ENCODE measurements at regions not wholly inside any gene's neighbourhood (a gene's known extent, or its start where the extent isn't known, plus 50 kb on each side); places are given as distances from the start of the nearest gene placed in this dataset.
"Not testable (repeated sequence)": the region's sequence is repeated elsewhere in the genome, so short reads cannot be mapped to it uniquely, and the experiment has no call there.

DNA sequence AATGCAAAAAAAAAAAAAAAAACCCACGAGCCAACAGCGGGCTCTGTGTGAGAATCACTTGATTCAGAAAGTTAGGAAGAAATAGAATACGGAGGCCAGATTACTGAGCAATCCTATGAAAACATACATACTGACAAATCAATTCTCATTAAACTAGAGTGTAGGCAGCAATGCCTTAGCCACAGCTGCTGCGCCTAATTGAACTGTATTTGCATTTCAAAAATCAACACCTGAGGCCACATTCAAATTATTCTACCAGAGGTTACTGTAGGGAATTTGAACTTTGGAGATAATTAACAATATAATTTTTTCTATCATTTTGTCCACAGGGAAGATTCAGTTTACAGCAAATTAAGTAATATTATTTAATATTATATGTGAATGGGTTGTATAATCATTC, 138.4 kb upstream of the PLD5 start:
- TF ChIP-seq, protein P1, sequence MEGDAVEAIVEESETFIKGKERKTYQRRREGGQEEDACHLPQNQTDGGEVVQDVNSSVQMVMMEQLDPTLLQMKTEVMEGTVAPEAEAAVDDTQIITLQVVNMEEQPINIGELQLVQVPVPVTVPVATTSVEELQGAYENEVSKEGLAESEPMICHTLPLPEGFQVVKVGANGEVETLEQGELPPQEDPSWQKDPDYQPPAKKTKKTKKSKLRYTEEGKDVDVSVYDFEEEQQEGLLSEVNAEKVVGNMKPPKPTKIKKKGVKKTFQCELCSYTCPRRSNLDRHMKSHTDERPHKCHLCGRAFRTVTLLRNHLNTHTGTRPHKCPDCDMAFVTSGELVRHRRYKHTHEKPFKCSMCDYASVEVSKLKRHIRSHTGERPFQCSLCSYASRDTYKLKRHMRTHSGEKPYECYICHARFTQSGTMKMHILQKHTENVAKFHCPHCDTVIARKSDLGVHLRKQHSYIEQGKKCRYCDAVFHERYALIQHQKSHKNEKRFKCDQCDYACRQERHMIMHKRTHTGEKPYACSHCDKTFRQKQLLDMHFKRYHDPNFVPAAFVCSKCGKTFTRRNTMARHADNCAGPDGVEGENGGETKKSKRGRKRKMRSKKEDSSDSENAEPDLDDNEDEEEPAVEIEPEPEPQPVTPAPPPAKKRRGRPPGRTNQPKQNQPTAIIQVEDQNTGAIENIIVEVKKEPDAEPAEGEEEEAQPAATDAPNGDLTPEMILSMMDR (IDR thresholded peaks at IDR 0.05; ENCODE audit: low read depth, low read length): no peak

GRCh38 chr1:242653772-242654171, 129.3 kb upstream of the PLD5 start:
- H3K4me3 ChIP-seq (ENCODE audit: low read depth, low read length); H3K27me3 ChIP-seq; H3K9me3 ChIP-seq; DNase-seq; H3K36me3 ChIP-seq; H3K4me1 ChIP-seq: not testable (repeated sequence)

More for the DNA sequence above, 138.4 kb upstream of the PLD5 start:
- Histone ChIP-seq H3K4me3 (ENCODE audit: low read depth, low read length) (no peak overlapping the region), H3K4me1 (no peaks in the 10 kb centered on the region), H3K27me3 (no peaks in the 10 kb centered on the region), H3K36me3 (no peaks in the 10 kb centered on the region), H3K9me3 (no peaks in the 10 kb centered on the region)
- DNase-seq: no peak

DNA sequence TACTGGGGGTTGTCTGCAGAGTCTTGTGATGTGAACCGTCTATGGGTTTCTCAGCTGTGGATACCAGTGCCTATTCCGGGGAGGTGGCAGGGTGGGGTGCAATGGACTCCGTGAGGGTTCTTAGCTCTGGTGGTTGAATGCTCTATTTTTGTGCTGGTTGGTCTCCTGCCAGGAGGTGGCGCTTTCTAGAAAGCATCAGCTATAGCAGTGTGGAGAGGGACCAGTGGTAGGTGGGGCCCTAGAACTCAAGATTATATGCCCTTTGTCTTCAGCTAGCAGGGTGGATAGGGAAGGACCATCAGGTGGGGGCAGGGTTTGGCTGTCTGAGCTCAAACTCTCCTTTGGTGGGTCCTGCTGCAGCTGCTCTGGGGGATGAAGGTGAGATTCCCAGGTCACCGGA, 127.3 kb upstream of the PLD5 start:
- peak; percentile 55 for DNase-seq
- no peaks in the 10 kb centered on the region for H3K9me3 ChIP-seq
- H3K4me1 ChIP-seq: no peaks in the 10 kb centered on the region
- TF ChIP-seq, protein P1 (IDR thresholded peaks at IDR 0.05; ENCODE audit: low read depth, low read length): peak; percentile 62
- H3K36me3 ChIP-seq: no peaks in the 10 kb centered on the region
- H3K4me3 ChIP-seq (ENCODE audit: low read depth, low read length): no peak overlapping the region
- no peaks in the 10 kb centered on the region for H3K27me3 ChIP-seq

DNA sequence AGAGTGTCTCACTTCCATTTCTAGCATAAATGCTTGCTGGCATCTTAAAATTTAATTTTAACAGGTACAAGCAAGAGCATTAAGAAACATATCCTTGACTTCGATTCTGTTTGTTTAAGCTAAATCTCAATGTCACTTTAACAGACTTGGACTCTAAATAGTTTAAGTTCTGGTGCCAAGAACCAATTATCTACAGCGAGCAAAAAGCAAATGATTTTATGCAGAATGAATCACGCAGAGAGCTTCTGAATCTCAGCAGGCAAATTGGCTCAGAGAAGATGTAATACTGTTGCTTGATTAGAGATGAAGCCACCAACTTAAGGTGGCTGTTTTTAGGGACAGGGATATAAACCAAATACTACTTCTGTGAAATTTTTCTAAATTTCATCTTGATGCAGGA, 117.0 kb upstream of the PLD5 start:
- TF ChIP-seq, protein P1 (IDR thresholded peaks at IDR 0.05; ENCODE audit: low read depth, low read length): no peak
- H3K4me3 ChIP-seq (ENCODE audit: low read depth, low read length): no peak overlapping the region
- no peaks in the 10 kb centered on the region for H3K9me3 ChIP-seq
- DNase-seq: no peak
- no peaks in the 10 kb centered on the region for H3K36me3 ChIP-seq
- no peaks in the 10 kb centered on the region for H3K27me3 ChIP-seq
- no peaks in the 10 kb centered on the region for H3K4me1 ChIP-seq

- no peaks in the 10 kb centered on the region for H3K4me1 ChIP-seq
- no peaks in the 10 kb centered on the region for H3K9me3 ChIP-seq
- no peaks in the 10 kb centered on the region for H3K36me3 ChIP-seq
- TF ChIP-seq, protein P1 (IDR thresholded peaks at IDR 0.05; ENCODE audit: low read depth, low read length): no peak
- DNase-seq: no peak
- H3K27me3 ChIP-seq: no peaks in the 10 kb centered on the region
- no peak overlapping the region for H3K4me3 ChIP-seq (ENCODE audit: low read depth, low read length)
Observed at GRCh38 chr1:242639104-242639503, 114.6 kb upstream of the PLD5 start.

DNA sequence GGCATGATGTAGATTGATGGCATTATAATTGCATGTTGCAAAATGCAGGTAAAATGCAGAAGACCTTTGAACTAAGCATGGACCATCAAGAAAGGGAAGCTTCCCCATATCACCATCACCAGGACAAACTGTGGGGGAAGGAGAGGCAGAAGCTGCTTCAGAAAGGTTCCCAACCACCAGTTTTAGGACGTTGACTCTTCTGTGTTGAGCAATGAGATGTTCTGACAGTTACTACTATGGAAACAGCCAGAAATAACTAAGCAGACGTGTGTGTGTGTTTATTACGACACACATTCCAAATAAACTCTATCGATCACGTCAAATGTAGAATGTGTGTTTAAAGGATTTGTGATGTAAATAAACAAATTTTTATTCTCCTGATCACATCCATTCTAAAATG, 110.2 kb upstream of the PLD5 start:
- Histone ChIP-seq H3K36me3 (no peaks in the 10 kb centered on the region), H3K4me3 (ENCODE audit: low read depth, low read length) (no peak overlapping the region), H3K9me3 (no peaks in the 10 kb centered on the region; the same call in 1 of the 2 replicates), H3K27me3 (no peaks in the 10 kb centered on the region), H3K4me1 (no peaks in the 10 kb centered on the region)
- TF ChIP-seq, protein P1 (IDR thresholded peaks at IDR 0.05; ENCODE audit: low read depth, low read length): no peak
- DNase-seq: no peak

DNA sequence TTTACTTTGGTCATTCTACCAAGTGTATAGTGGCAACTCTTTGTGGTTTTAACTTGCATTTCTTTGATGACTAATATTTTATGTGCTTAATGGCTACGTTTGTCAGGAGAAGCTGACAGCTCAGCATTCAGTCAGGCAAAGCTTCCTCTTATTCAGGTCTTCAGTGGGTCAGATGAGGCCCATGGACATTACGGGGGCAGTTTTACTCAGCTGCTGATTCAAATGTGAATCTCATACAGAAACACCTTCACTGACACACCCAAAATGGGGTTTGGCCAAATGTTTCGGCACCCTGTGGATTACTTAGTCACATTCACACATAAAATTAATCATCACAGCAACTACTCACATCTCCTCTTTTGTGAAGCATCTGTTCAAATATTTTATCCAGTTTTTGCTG, 104.9 kb upstream of the PLD5 start:
- no peaks in the 10 kb centered on the region; the same call in 1 of the 2 replicates for H3K9me3 ChIP-seq

More for the DNA sequence above, 104.9 kb upstream of the PLD5 start:
- no peaks in the 10 kb centered on the region for H3K36me3 ChIP-seq
- TF ChIP-seq, protein P1 (IDR thresholded peaks at IDR 0.05; ENCODE audit: low read depth, low read length): no peak
- H3K4me1 ChIP-seq: no peaks in the 10 kb centered on the region
- no peaks in the 10 kb centered on the region for H3K27me3 ChIP-seq
- no peak overlapping the region for H3K4me3 ChIP-seq (ENCODE audit: low read depth, low read length)
- no peak for DNase-seq
